HG03025 (cell line): ENCODE measurements at regions not wholly inside any gene's neighbourhood (a gene's known extent, or its start where the extent isn't known, plus 50 kb on each side); places are given as distances from the start of the nearest gene placed in this dataset.
"Not testable (repeated sequence)": the region's sequence is repeated elsewhere in the genome, so short reads cannot be mapped to it uniquely, and the experiment has no call there.

ENCODE experiments used
- ATAC-seq: cut with Tn5 transposase; IDR thresholded peaks from one replicate; pipeline ENCODE4 v1.9.1; 2021; ENCODE audit warnings: mild to moderate bottlenecking, moderate library complexity; ENCODE audit not compliant: unreplicated experiment, low FRiP score

GRCh38 chr2:17373041-17373440, 145.2 kb downstream of the RAD51AP2 start:
- ATAC-seq, result no peak

- ATAC-seq, result no peak
Observed at GRCh38 chr2:17363846-17364245, 154.4 kb downstream of the RAD51AP2 start.

- ATAC-seq, result no peak
Observed at GRCh38 chr2:17362956-17363355, 155.3 kb downstream of the RAD51AP2 start.

GRCh38 chr2:17355608-17356329, 162.5 kb downstream of the RAD51AP2 start:
- ATAC-seq, result no peak

GRCh38 chr2:17353263-17353662, 165.0 kb downstream of the RAD51AP2 start:
- ATAC-seq, result no peak

- not testable (repeated sequence) for ATAC-seq
Observed at GRCh38 chr2:17342692-17343091, 175.5 kb downstream of the RAD51AP2 start.

GRCh38 chr2:17337507-17337906, 180.7 kb downstream of the RAD51AP2 start:
- no peak for ATAC-seq

- no peak for ATAC-seq
Observed at GRCh38 chr2:17336458-17336857, 181.8 kb downstream of the RAD51AP2 start.

- no peak for ATAC-seq
Observed at GRCh38 chr2:17334300-17334699, 183.9 kb downstream of the RAD51AP2 start.

- no peak for ATAC-seq
Observed at GRCh38 chr2:17331636-17332035, 186.6 kb downstream of the RAD51AP2 start.

- no peak for ATAC-seq
Observed at GRCh38 chr2:17328161-17328560, 190.1 kb downstream of the RAD51AP2 start.

GRCh38 chr2:17327649-17328048, 190.6 kb downstream of the RAD51AP2 start:
- ATAC-seq, result no peak

- ATAC-seq, result no peak
Observed at GRCh38 chr2:17326717-17327116, 191.5 kb downstream of the RAD51AP2 start.

GRCh38 chr2:17323697-17324096, 194.5 kb downstream of the RAD51AP2 start:
- no peak for ATAC-seq

- no peak for ATAC-seq
Observed at GRCh38 chr2:17322461-17322860, 195.8 kb downstream of the RAD51AP2 start.

- no peak for ATAC-seq
Observed at GRCh38 chr2:17319090-17319489, 199.2 kb downstream of the RAD51AP2 start.

- no peak for ATAC-seq
Observed at GRCh38 chr2:17318013-17318412, 200.2 kb downstream of the RAD51AP2 start.

GRCh38 chr2:17317439-17317976, 200.7 kb downstream of the RAD51AP2 start:
- no peak for ATAC-seq

- no peak for ATAC-seq
Observed at GRCh38 chr2:17313261-17313660, 205.0 kb downstream of the RAD51AP2 start.

GRCh38 chr2:17311771-17312511, 206.3 kb downstream of the RAD51AP2 start:
- ATAC-seq, result no peak

GRCh38 chr2:17311106-17311619, 207.1 kb downstream of the RAD51AP2 start:
- no peak for ATAC-seq
